ENCODE measurements at regions not wholly inside any gene's neighbourhood (a gene's known extent, or its start where the extent isn't known, plus 50 kb on each side); places are given as distances from the start of the nearest gene placed in this dataset.

DNA sequence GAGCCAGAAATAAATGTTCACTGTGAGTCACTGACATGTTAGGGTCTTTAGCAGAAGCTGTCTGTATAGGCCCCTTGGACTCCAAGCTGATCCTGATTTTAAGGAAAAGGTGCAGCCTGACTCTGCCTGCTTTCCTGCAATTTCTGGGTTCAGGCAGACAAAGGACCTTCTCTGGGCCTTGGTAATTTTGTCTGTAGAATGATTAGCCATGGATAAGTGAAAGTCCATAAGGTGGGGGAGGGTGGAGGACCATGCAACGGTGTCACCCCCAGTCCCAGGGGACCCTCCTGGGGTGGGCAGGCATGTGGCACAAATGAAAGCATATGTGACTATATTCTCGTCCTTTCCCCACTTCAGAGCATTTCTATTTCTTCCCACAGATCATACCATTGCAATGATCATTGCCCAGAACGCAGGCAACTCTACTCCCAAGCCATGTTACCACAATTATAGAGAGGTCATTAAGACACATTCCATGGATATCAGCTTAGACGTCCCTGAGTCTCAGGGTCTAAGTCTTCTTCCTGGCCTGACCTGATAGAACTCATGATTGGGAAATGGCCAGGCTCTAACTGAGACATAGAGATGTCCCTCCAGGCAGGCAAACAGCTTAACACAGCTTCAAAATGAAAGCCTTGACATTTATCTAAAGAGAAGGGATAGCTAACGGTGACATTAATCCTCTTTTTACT lies 157.9 kb upstream of the ALDH1B1 start:
- TF ChIP-seq, protein P1, sequence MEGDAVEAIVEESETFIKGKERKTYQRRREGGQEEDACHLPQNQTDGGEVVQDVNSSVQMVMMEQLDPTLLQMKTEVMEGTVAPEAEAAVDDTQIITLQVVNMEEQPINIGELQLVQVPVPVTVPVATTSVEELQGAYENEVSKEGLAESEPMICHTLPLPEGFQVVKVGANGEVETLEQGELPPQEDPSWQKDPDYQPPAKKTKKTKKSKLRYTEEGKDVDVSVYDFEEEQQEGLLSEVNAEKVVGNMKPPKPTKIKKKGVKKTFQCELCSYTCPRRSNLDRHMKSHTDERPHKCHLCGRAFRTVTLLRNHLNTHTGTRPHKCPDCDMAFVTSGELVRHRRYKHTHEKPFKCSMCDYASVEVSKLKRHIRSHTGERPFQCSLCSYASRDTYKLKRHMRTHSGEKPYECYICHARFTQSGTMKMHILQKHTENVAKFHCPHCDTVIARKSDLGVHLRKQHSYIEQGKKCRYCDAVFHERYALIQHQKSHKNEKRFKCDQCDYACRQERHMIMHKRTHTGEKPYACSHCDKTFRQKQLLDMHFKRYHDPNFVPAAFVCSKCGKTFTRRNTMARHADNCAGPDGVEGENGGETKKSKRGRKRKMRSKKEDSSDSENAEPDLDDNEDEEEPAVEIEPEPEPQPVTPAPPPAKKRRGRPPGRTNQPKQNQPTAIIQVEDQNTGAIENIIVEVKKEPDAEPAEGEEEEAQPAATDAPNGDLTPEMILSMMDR (IDR thresholded peaks at IDR 0.05; ENCODE audit: insufficient read depth, low read depth, low read length, missing control alignments): no peak
- no peak overlapping the region for H3K4me3 ChIP-seq (ENCODE audit: low read depth, low read length)
- no peak for DNase-seq (ENCODE audit: low read depth)

DNA sequence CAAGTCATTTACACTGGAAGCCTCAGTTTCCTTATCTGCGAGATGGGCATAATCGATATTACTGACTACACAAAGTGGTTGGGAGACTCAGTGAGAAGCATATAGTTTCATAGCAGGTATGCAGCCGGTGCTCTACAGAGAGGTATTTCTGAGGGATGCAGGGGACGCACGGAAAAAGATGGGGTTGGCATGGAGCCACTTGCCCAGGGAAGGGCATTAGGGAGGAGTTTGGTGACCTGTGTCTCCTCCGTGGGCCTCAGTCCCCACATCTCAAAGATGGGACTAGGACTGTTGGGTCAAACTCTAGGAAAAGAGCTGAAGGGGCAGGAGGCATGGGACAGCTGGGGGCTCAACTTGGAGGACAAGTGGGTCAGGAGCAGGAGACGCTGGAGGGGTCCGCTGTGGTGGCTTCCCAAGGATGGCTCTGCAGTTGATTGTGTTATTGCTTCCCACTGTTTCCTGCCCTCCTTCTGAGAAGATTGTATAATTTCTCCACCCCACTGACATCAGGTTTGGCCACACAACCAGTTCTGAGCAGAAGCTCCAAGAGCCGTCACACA lies 158.6 kb upstream of the ALDH1B1 start:
- no peak for DNase-seq (ENCODE audit: low read depth)
- no peak overlapping the region for H3K4me3 ChIP-seq (ENCODE audit: low read depth, low read length)
- TF ChIP-seq, protein P1 (IDR thresholded peaks at IDR 0.05; ENCODE audit: insufficient read depth, low read depth, low read length, missing control alignments): no peak

DNA sequence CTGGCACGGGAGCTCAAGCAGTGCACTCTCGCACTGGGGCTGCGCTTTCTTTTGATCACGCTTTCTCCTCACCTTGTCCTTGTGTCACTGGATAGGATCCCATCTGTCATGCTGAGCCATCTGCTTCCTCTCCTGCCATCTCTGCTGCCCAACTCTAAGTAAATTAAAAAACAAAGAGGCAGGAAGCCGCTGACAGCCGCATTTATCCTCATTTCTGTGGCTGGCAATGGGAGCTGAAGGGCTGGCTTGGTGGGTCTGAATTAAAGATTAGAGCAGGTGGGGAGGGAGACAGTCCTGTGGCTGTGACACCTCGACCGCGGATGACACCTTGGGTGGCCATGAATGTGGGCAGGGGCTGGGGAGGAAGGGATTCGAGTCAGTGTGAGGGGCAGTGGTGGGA lies 159.2 kb upstream of the ALDH1B1 start:
- H3K4me3 ChIP-seq (ENCODE audit: low read depth, low read length): no peak overlapping the region
- no peak for DNase-seq (ENCODE audit: low read depth)
- TF ChIP-seq, protein P1 (IDR thresholded peaks at IDR 0.05; ENCODE audit: insufficient read depth, low read depth, low read length, missing control alignments): no peak

- TF ChIP-seq, protein P1 (IDR thresholded peaks at IDR 0.05; ENCODE audit: insufficient read depth, low read depth, low read length, missing control alignments): no peak
- no peak for DNase-seq (ENCODE audit: low read depth)
- no peak overlapping the region for H3K4me3 ChIP-seq (ENCODE audit: low read depth, low read length)
These were observed 159.6 kb upstream of the ALDH1B1 start for GRCh38 chr9:38232895-38233294.

DNA sequence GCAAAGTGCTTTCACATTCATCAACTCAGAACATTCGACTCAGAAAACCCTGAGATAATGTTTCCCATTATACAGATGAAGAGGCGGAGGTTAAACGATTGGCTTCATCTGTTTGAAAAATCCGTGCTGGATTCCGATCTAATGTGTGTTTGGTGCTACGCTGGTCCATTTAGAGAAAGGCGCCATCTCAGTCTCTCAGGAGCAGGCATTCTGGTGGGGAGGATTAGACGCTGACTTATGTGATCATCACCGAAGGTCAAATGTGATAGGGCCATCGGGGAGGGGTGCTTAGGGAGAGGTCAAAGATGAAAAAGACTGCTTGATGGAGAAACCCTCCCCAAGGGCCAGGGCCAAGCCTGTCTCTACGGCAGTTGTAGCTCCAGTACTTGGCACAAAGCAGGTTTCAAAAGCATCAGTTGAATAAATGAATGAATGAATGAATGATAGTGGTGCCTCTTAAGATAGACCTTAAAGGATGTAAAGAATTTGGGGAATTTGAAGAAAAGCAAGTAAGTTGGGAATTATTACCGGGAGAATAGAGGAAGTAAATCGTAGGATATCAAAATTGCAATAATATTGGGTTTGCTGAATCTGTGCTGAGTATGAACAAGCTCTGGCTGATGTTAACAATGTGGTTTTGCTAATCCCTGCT lies 160.6 kb upstream of the SHB start:
- TF ChIP-seq, protein P1 (IDR thresholded peaks at IDR 0.05; ENCODE audit: insufficient read depth, low read depth, low read length, missing control alignments): no peak
- no peak overlapping the region for H3K4me3 ChIP-seq (ENCODE audit: low read depth, low read length)
- no peak for DNase-seq (ENCODE audit: low read depth)

DNA sequence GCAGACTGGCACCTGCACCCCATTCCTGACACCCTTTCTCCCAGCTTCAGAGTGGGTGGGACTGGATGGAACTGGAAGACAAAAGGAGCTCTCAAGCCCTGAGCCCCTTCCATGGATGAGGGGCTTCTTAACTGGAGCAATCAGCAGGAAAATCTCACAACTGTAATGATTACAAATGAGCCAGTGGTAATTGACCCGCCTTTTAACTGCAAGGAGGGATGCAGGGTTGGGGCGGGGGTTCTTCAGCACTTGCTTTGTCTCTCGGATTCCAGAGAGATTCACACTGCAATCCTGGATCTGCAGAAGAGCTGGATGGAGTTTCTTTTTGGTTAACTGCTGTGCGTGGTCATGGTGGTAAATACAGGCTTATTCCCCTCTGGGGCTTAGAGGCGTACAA lies 160.1 kb upstream of the SHB start:
- no peak for DNase-seq (ENCODE audit: low read depth)
- no peak overlapping the region for H3K4me3 ChIP-seq (ENCODE audit: low read depth, low read length)
- TF ChIP-seq, protein P1 (IDR thresholded peaks at IDR 0.05; ENCODE audit: insufficient read depth, low read depth, low read length, missing control alignments): no peak
